ENCODE measurements at regions not wholly inside any gene's neighbourhood (a gene's known extent, or its start where the extent isn't known, plus 50 kb on each side); places are given as distances from the start of the nearest gene placed in this dataset.
"Not testable (repeated sequence)": the region's sequence is repeated elsewhere in the genome, so short reads cannot be mapped to it uniquely, and the experiment has no call there.

GRCh38 chr6:15741405-15741804 is 78.6 kb upstream of the DTNBP1 start:
- Histone ChIP-seq H3K4me3 (ENCODE audit: low read length) (no peak overlapping the region), H3K79me2 (ENCODE audit: low read length) (no peaks in the 10 kb centered on the region), H3K36me3 (ENCODE audit: low read depth, low read length) (no peaks in the 10 kb centered on the region), H2AFZ (ENCODE audit: low read length) (no peak overlapping the region), H3K27ac (ENCODE audit: low read length) (no peak overlapping the region), H3F3A (ENCODE audit: low read length, unreplicated experiment) (no peaks in the 10 kb centered on the region), H3K9ac (ENCODE audit: low read length) (no peak overlapping the region), H4K20me1 (ENCODE audit: low read length) (no peaks in the 10 kb centered on the region), H3K4me2 (ENCODE audit: low read length) (no peak overlapping the region), H3K9me3 (ENCODE audit: low read length) (no peaks in the 10 kb centered on the region), H3K27me3 (ENCODE audit: low read length) (no peaks in the 10 kb centered on the region), H3K9me2 (replicated peaks; ENCODE audit: low read length) (no peaks in the 10 kb centered on the region), H3K4me1 (ENCODE audit: insufficient read depth, low read length) (no peaks in the 10 kb centered on the region)
- TF ChIP-seq CTCF (conservative IDR thresholded peaks at IDR 0.05; ENCODE audit: low read depth, low read length) (no peak), EZH2 (IDR thresholded peaks at IDR 0.05; ENCODE audit: low read length, unreplicated experiment) (no peak), EZH2phosphoT487 (IDR thresholded peaks at IDR 0.05; ENCODE audit: borderline replicate concordance, low read length) (no peak)
- intact Hi-C loops (cut with micrococcal nuclease) = no loop called here
- BruUV-seq (replicated peaks) = no TSS peak
- ATAC-seq (no peak), DNase-seq (no peak)
- CTCF ChIA-PET = no interaction called here
- POLR2A ChIA-PET (ENCODE audit: unreplicated experiment) = no interaction called here

- Histone ChIP-seq H3K4me1 (ENCODE audit: insufficient read depth, low read length) (peaks cover 8% of the 10 kb centered on the region), H3K27me3 (ENCODE audit: low read length) (no peaks in the 10 kb centered on the region), H3K9me2 (replicated peaks; ENCODE audit: low read length) (no peaks in the 10 kb centered on the region), H3K4me2 (ENCODE audit: low read length) (no peak overlapping the region), H3F3A (ENCODE audit: low read length, unreplicated experiment) (no peaks in the 10 kb centered on the region), H3K4me3 (ENCODE audit: low read length) (no peak overlapping the region), H3K9me3 (ENCODE audit: low read length) (no peaks in the 10 kb centered on the region), H2AFZ (ENCODE audit: low read length) (no peak overlapping the region), H3K79me2 (ENCODE audit: low read length) (no peaks in the 10 kb centered on the region), H3K9ac (ENCODE audit: low read length) (no peak overlapping the region), H3K36me3 (ENCODE audit: low read depth, low read length) (no peaks in the 10 kb centered on the region), H4K20me1 (ENCODE audit: low read length) (no peaks in the 10 kb centered on the region), H3K27ac (ENCODE audit: low read length) (no peak overlapping the region)
- intact Hi-C loops (cut with micrococcal nuclease) = no loop called here
- no peak for TF ChIP-seq CTCF (conservative IDR thresholded peaks at IDR 0.05; ENCODE audit: low read depth, low read length)
- TF ChIP-seq EZH2 (IDR thresholded peaks at IDR 0.05; ENCODE audit: low read length, unreplicated experiment) = no peak
- no peak for TF ChIP-seq EZH2phosphoT487 (IDR thresholded peaks at IDR 0.05; ENCODE audit: borderline replicate concordance, low read length)
- DNase-seq (no peak), ATAC-seq (no peak)
- ChIA-PET POLR2A (ENCODE audit: unreplicated experiment) (no interaction called here), CTCF (interaction anchor here (0.6 kb wide), 1 partner anchor 1423 kb away, joined by 3 read pairs; no protein-coding TSS in a partner anchor)
- no TSS peak for BruUV-seq (replicated peaks)
These were observed 77.0 kb upstream of the DTNBP1 start for GRCh38 chr6:15739867-15740266.

- Histone ChIP-seq H2AFZ (ENCODE audit: low read length) (no peak overlapping the region), H3K4me2 (ENCODE audit: low read length) (no peak overlapping the region), H3K9me2 (replicated peaks; ENCODE audit: low read length) (no peaks in the 10 kb centered on the region), H3F3A (ENCODE audit: low read length, unreplicated experiment) (no peaks in the 10 kb centered on the region), H4K20me1 (ENCODE audit: low read length) (no peaks in the 10 kb centered on the region), H3K27me3 (ENCODE audit: low read length) (no peaks in the 10 kb centered on the region), H3K9ac (ENCODE audit: low read length) (no peak overlapping the region), H3K27ac (ENCODE audit: low read length) (no peak overlapping the region), H3K36me3 (ENCODE audit: low read depth, low read length) (no peaks in the 10 kb centered on the region), H3K4me1 (ENCODE audit: insufficient read depth, low read length) (peaks cover 8% of the 10 kb centered on the region), H3K4me3 (ENCODE audit: low read length) (no peak overlapping the region), H3K79me2 (ENCODE audit: low read length) (no peaks in the 10 kb centered on the region), H3K9me3 (ENCODE audit: low read length) (no peaks in the 10 kb centered on the region)
- intact Hi-C loops (cut with micrococcal nuclease) = no loop called here
- BruUV-seq (replicated peaks) = no TSS peak
- ChIA-PET POLR2A (ENCODE audit: unreplicated experiment) (no interaction called here), CTCF (interaction anchor here (0.6 kb wide), 1 partner anchor 1423 kb away, joined by 3 read pairs; no protein-coding TSS in a partner anchor)
- ATAC-seq = no peak
- DNase-seq = no peak
- no peak for TF ChIP-seq EZH2 (IDR thresholded peaks at IDR 0.05; ENCODE audit: low read length, unreplicated experiment)
- TF ChIP-seq EZH2phosphoT487 (IDR thresholded peaks at IDR 0.05; ENCODE audit: borderline replicate concordance, low read length) = no peak
- TF ChIP-seq CTCF (conservative IDR thresholded peaks at IDR 0.05; ENCODE audit: low read depth, low read length) = no peak
These were observed 76.5 kb upstream of the DTNBP1 start for GRCh38 chr6:15739353-15739752.

DNA sequence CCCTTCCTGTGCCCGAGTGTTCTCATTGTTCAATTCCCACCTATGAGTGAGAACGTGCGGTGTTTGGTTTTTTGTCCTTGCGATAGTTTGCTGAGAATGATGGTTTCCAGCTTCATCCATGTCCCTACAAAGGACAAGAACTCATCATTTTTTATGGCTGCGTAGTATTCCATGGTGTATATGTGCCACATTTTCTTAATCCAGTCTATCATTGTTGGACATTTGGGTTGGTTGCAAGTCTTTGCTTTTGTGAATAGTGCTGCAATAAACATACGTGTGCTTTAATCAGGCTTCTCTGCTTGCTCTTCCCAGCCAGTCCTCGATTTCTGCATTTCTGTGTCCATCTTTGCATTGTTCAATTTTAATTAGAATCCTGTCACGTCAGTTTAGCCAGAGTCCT is 75.4 kb upstream of the DTNBP1 start:
- intact Hi-C loops (cut with micrococcal nuclease); H3K36me3 ChIP-seq (ENCODE audit: low read depth, low read length); H3K4me2 ChIP-seq (ENCODE audit: low read length); H4K20me1 ChIP-seq (ENCODE audit: low read length); H3F3A ChIP-seq (ENCODE audit: low read length, unreplicated experiment); CTCF ChIA-PET; H3K4me1 ChIP-seq (ENCODE audit: insufficient read depth, low read length); H3K9me2 ChIP-seq (replicated peaks; ENCODE audit: low read length); H3K27me3 ChIP-seq (ENCODE audit: low read length); POLR2A ChIA-PET (ENCODE audit: unreplicated experiment); H3K27ac ChIP-seq (ENCODE audit: low read length); H2AFZ ChIP-seq (ENCODE audit: low read length); BruUV-seq (replicated peaks); H3K79me2 ChIP-seq (ENCODE audit: low read length); H3K9ac ChIP-seq (ENCODE audit: low read length); H3K4me3 ChIP-seq (ENCODE audit: low read length); H3K9me3 ChIP-seq (ENCODE audit: low read length); DNase-seq; ATAC-seq: not testable (repeated sequence)
